ENCODE measurements at regions not wholly inside any gene's neighbourhood (a gene's known extent, or its start where the extent isn't known, plus 50 kb on each side); places are given as distances from the start of the nearest gene placed in this dataset.

DNA sequence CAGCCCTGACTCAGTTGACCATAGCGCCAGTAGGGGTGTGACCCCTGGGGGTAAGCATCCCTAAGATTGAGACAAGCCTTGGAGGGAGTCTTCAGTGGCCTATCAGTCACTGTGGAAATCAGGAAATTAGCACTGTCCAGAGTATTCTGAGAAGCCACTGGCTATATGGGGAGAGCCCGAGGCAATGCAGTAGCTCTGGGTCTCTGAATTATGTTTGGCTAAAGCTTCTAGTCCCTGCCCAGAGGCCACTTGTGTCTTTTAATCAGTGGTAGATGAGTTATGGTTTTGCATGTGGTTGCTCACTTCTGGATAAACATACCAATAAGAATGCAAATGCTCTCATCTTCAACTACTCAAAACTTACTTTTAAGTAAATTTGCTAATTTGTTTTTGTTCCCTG is 100.6 kb upstream of the TOX3 start:
- DNase-seq (ENCODE audit: low read depth), result no peak

DNA sequence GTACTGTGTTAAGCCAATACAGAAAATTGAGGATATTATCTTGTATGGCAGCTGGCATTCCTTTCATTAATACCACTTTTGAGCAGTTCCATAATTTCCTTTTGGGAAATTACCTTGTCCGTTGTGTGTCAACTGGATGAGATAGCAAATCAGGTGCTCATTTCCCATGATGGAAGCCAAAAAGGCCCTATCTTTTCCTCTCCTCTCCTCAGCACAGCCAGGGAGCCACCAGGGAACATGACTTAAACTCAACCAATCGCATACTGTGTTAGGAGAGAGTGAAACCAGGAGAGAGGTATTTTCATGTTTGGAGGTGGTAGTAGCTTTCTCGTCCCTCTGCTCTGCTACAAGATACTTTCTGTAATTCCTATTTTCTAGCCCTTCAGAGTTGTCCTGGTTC is 96.1 kb upstream of the TOX3 start:
- no peak for DNase-seq (ENCODE audit: low read depth)

DNA sequence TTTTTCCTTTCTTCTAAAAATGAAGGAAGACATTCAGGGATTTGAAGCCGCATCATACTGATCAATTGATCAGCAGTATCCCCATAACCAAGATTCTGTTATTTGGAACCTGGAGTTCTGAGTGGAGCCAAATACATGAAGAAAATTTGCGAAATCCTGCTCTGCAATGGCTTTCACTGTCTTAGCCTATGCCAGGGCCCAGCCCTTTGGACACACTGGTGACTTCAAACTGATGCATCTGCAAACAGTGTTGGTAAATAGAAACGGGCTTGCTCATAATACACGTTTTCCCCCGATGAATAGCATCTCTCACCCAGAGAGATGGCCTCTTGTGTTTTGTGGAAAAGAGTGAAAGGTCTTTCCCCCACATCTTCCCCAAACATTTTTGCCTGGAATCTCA is 87.6 kb upstream of the TOX3 start:
- no peak for DNase-seq (ENCODE audit: low read depth)

DNA sequence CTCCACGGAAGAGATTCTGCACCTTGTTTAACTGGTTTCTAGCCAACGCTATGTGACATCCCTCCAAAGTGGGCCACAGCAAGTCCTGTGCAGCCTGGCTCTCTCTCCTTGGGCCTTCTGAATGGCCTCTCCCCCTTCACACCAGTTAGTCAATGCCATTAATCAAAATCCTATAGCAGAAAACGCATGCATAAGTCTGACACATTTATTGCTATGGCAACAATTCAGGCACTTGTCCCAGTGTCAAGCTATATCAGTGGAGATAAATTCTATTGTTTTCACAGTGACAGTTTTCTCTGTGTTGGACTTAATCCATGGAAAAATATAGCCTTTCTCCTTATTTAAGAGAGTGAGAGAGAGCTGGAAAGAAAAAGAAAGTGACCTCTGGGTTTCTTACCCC is 87.2 kb upstream of the TOX3 start:
- DNase-seq (ENCODE audit: low read depth), result no peak

GRCh38 chr16:52633230-52633629 is 86.3 kb upstream of the TOX3 start:
- no peak for DNase-seq (ENCODE audit: low read depth)

GRCh38 chr16:52631711-52632110 is 84.8 kb upstream of the TOX3 start:
- DNase-seq (ENCODE audit: low read depth), result no peak

GRCh38 chr16:52630711-52631110 is 83.8 kb upstream of the TOX3 start:
- DNase-seq (ENCODE audit: low read depth), result no peak

DNA sequence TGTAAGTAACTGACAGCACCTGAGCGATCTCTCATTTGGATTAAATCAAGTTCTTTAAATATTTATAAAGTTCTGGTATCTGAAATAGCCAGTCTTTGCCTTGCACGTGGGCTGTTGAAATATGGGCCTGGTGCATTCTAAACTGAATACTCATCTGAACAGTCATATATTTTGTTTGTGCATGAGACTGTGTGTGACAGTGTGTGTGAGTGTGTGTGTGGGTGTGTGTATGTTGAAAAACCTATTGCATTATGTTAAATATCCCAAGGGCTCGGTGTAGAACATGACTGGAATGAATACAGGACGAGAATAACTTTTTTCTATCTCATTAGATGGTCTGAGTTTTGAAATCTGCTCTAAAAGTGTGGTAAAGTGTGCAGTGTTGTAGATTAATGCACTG is 82.4 kb upstream of the TOX3 start:
- DNase-seq (ENCODE audit: low read depth), result no peak

DNA sequence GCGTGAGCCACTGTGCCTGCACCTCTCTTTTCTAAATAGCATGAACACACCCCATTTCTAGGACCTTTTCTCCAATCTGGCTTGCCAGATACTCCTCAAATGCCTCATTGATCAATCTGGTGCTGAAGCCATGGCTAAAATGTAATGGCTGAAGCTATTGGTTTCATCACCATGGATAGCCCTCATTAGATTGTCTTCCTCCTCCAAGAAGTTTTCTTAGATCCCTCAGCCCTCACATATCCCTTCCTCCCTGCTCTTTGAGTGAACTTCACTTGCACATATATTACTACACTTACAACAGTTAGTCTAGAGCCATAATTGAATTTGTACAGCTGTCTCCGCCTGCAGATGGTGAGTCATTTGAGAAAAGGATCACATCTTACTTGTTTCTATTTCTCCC is 77.9 kb upstream of the TOX3 start:
- no peak for DNase-seq (ENCODE audit: low read depth)

DNA sequence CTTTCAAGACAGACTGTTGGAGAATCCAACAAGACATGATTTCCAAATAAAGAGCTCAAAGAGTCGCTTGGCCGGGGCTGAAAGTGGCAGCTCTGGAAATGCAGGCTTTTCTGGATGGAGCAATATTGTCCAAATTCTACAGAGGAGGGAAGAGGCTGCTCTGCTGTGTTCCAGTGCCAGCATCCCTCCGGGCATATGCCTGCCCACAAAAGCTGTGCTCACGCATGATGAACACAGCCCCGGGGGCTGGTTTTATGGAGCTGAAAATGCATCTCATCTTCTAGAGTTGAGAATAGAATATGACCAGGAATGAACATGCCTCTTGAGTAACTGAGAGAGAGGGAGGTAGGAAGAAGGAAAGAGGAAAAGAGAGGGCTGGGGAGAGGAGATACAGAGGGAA is 74.7 kb upstream of the TOX3 start:
- no peak for DNase-seq (ENCODE audit: low read depth)

DNA sequence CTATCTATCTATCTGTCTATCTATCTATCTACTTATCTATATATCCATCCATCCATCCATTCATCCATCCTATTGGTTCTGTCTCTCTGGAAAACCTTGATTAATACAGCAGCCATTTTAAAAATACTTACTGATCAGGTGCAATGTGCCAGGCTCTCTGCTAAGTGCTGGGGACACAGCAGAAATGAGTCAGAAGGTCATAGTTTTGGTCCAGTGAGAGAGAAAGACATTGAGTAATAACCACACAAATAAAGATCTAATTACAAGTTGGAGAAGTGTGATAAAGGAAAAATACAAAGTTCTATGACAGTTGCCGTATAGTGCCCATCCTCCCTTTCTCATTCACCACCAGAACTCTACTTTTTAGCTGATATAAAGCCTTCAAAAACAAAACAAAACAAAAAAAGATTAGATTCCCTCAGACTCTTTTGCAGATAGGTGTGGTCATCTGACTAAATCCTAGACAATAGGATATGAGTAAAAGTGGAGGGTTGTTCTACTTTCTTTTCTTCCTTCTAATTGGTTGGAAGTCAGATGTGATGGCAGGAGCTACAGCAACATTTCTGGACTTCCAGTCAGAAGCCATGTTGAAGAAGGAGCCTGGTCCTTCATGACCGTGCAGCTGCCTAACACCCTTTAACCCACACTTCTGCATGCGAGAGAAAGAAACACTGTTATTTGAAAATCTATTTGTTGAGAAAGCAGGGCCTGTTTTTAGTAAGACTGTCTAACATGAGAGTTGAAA is 72.0 kb upstream of the TOX3 start:
- no peak for DNase-seq (ENCODE audit: low read depth)

DNA sequence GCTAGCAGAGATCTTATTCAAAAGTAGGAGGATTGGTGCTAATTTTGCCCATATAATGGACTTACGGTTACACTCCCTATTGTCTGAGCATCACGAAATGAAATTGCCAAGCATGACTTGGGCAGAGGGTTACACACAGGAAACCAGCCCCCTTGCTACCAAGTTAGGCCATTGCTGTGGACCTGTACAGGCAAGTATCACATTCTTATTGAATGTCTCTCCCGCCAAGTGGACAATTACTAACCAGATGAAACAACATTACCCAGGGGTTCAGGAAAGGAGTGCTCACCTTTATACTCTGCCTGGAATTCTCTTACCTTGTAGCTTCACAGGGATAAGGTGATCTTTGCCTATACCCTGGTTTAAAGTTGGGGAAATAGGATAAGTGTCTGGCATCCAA is 70.6 kb upstream of the TOX3 start:
- DNase-seq (ENCODE audit: low read depth), result no peak

GRCh38 chr16:52613508-52613907 is 66.6 kb upstream of the TOX3 start:
- no peak for DNase-seq (ENCODE audit: low read depth)

DNA sequence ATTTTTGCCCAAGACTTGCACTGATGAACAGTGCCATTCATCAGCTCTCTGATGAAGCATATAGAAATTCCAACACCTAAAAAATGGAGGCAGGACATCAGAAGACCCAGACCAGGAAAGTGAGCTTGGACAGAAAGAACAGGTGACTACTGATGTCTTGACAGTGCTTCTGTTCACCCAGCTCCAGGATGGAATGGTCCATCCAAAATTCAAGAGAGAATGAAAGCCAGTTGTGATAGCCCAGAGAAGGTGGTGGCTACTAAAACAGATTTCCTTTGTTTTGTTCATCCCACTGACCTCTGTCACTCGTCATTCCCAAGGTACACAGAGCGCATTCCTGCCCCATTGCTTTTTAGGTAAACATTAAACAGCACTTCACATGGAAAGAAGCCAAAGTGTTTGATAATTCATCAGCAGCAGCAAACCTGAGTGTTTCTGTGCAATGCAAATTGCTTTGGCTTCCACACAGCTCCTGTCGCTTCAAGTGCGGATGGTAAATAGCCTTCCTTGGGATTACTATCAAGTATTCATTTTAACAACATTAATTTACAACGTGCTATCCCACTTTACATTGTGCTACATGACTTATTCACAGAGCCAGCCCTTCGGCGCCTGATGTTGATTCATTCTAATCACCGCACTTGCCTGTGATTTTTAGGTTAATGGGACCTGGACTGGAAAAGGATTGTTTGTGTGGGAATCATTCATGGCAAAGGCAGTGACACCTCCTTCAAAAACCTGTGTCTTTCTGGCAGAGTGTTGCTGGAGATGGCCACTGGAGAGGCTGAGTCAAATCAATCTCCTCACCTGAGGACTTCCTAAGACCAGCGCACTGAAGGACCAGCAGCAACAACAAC is 65.1 kb upstream of the TOX3 start:
- no peak for DNase-seq (ENCODE audit: low read depth)

- DNase-seq (ENCODE audit: low read depth), result no peak
These were observed 56.1 kb upstream of the TOX3 start for GRCh38 chr16:52603015-52603414.

DNA sequence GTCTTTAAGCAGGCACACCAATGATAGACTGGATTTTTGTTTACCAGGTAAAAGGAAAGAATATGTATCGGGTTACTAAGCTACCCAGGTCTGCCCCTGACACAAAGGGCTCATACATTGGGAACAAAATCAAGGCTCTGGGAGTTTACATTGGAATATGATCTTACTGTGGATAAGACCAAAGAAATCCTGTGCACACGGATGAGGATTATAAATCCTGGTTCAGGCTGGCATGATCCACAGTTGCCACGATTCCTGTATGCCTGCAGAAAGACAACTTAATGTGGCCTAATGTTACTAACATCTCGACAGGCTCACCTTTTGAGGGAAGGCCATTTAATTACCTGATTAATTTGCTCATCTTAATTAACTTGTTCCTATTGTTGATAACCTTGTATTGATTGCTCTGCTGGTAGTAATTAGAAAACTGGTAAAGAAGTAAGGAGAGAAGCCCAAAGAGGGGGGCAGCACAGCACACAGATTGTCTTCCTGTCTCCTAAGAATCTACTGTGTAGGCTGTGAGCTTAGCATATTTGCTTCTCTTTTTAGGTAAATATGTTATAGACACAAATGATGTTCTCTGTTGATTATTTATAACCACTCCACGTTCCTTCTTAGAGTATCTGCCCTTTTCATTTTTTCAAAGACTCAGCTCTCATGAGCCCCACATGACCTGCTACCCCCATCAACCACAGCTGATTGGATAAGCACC is 51.0 kb upstream of the TOX3 start:
- no peak for DNase-seq (ENCODE audit: low read depth)

DNA sequence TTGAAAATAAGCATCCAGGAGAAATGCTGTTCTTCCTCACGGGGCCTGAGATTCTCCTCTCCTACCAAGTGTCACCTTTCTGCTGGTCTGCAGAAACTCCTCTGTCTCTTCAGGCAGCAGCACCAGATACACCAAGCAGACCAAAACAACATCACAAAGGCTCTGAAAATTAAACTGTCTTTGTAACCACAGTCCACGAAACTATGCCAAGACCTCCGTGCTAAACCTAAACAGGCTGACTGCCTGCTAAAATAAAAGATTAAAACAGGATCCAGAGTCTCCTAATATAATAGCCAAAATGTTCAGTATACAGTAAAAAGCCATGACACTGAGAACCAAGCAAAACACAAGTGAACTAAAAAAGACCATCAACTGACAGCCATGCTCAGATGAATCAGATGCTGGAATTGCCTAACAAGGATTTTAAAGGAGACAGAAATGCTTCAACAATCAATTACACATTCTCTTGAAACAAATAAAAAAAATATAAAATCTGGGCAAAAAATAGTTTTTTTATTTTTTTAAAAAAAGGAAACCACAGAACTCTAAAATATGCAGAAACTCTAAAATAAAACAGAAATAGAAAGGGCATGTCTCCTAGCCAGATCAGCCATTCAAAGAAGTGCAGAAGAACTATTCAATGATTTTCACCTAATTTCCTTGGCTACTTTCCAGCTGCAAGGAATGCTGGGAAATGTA is 50.3 kb upstream of the TOX3 start:
- no peak for DNase-seq (ENCODE audit: low read depth)

Data from stimulated activated CD8-positive, alpha-beta memory T cell treated with anti-CD3 and anti-CD28 coated beads, Interleukin-4, amount 100 ng/mL, for 24 hours (primary cell).